OCI-LY3 (cell line): ENCODE measurements at regions not wholly inside any gene's neighbourhood (a gene's known extent, or its start where the extent isn't known, plus 50 kb on each side); places are given as distances from the start of the nearest gene placed in this dataset.

Source experiments
- H2AFZ ChIP-seq: fragments of 200-600, 300-600 bp; shearing (Covaris generic); 2 replicates; pipeline ENCODE4 v1.6.0; 2014; ENCODE audit warnings: antibody characterized with exemption, low read depth, low read length
- H3K27ac ChIP-seq: fragments of 200-600, 300-600 bp; sonication (generic); 2 replicates; pipeline ENCODE4 v1.5.1; 2014; ENCODE audit warnings: mild to moderate bottlenecking, low read length, moderate library complexity, mixed read lengths
- H3K27me3 ChIP-seq: fragments of 200-600, 300-600 bp; sonication (generic); 2 replicates; pipeline ENCODE4 v1.6.1; 2014; ENCODE audit warnings: low read depth, low read length, mixed read lengths
- H3K36me3 ChIP-seq: fragments of 200-600, 300-600 bp; sonication (generic); replicated peaks from 2 replicates; pipeline ENCODE3; 2014; ENCODE audit warnings: low read depth, low read length, mixed read lengths
- H3K4me1 ChIP-seq: fragments of 300-600, 200-600 bp; sonication (generic); 2 replicates; pipeline ENCODE4 v1.6.1; 2014; ENCODE audit warnings: low read length, mixed read lengths
- H3K4me2 ChIP-seq: fragments of 200-600, 300-600 bp; sonication (generic); 2 replicates; pipeline ENCODE4 v1.6.1; 2014; ENCODE audit warnings: low read length, mixed read lengths
- H3K4me3 ChIP-seq: fragments of 300-600, 200-600 bp; sonication (generic); 2 replicates; pipeline ENCODE4 v1.5.1; 2014; ENCODE audit warnings: antibody characterized with exemption, mild to moderate bottlenecking, low read length, moderate library complexity
- H3K79me2 ChIP-seq: fragments of 300-600, 200-600 bp; shearing (Covaris generic); 2 replicates; pipeline ENCODE4 v1.6.1; 2014; ENCODE audit warnings: mild to moderate bottlenecking, low read length, mixed read lengths
- H3K9ac ChIP-seq: fragments of 300-600, 200-600 bp; shearing (Covaris generic); 2 replicates; pipeline ENCODE4 v1.6.0; 2014; ENCODE audit warnings: mild to moderate bottlenecking, low read length, moderate library complexity
- H3K9me3 ChIP-seq: fragments of 200-600, 300-600 bp; shearing (Covaris generic); 2 replicates; pipeline ENCODE4 v1.6.1; 2014; ENCODE audit warnings: low read length, mixed read lengths; ENCODE audit not compliant: insufficient read depth
- H4K20me1 ChIP-seq: fragments of 200-600, 300-600 bp; sonication (generic); 2 replicates; pipeline ENCODE4 v1.6.1; 2016; ENCODE audit warnings: low read length, mixed read lengths; ENCODE audit not compliant: insufficient read depth
- CTCF ChIP-seq: fragments of 200-600, 300-600 bp; sonication (generic); IDR thresholded peaks from 2 replicates; pipeline ENCODE4 v1.5.1; 2014; ENCODE audit warnings: antibody characterized with exemption, low read length, low read depth
- EZH2phosphoT487 ChIP-seq: fragments of 200-600 bp; shearing (Covaris generic); IDR thresholded peaks from 2 replicates; pipeline ENCODE4 v1.6.1; 2018; ENCODE audit warnings: antibody characterized with exemption, mixed run types, low read depth

- no peak overlapping the region for H3K27ac ChIP-seq
- TF ChIP-seq EZH2phosphoT487 (no peak), CTCF (no peak)
- H3K9ac ChIP-seq = no peak overlapping the region
- H3K79me2 ChIP-seq = no peaks in the 10 kb centered on the region
- H2AFZ ChIP-seq = no peak overlapping the region
- H3K4me3 ChIP-seq = no peak overlapping the region
- H3K4me1 ChIP-seq = no peaks in the 10 kb centered on the region
- H3K36me3 ChIP-seq = no peaks in the 10 kb centered on the region
- H3K27me3 ChIP-seq = peaks cover 8% of the 10 kb centered on the region; the same call in 1 of the 2 replicates
- no peak overlapping the region for H3K4me2 ChIP-seq
- no peaks in the 10 kb centered on the region for H3K9me3 ChIP-seq
- H4K20me1 ChIP-seq = no peaks in the 10 kb centered on the region
These were observed 271.8 kb downstream of the GLI2 start for GRCh38 chr2:121007490-121007853.

- peak; percentile 40 for TF ChIP-seq CTCF
- TF ChIP-seq EZH2phosphoT487 = no peak
- no peak overlapping the region for H2AFZ ChIP-seq
- no peak overlapping the region for H3K4me3 ChIP-seq
- no peaks in the 10 kb centered on the region for H3K9me3 ChIP-seq
- no peaks in the 10 kb centered on the region for H3K36me3 ChIP-seq
- H3K9ac ChIP-seq = no peak overlapping the region
- no peaks in the 10 kb centered on the region for H4K20me1 ChIP-seq
- no peaks in the 10 kb centered on the region for H3K79me2 ChIP-seq
- H3K27me3 ChIP-seq = peaks cover 12% of the 10 kb centered on the region; the same call in 1 of the 2 replicates
- no peak overlapping the region for H3K4me2 ChIP-seq
- no peak overlapping the region for H3K27ac ChIP-seq
- H3K4me1 ChIP-seq = no peaks in the 10 kb centered on the region
These were observed 273.3 kb downstream of the GLI2 start for GRCh38 chr2:121008975-121009374.

GRCh38 chr2:121010998-121011397, 274.0 kb downstream of the TFCP2L1 start:
- H4K20me1 ChIP-seq = no peaks in the 10 kb centered on the region

GRCh38 chr2:121014876-121015275, 270.1 kb downstream of the TFCP2L1 start:
- no peak overlapping the region for H3K27ac ChIP-seq
- H2AFZ ChIP-seq = no peak overlapping the region
- no peak overlapping the region for H3K4me2 ChIP-seq

More at GRCh38 chr2:121010998-121011397, 274.0 kb downstream of the TFCP2L1 start:
- Histone ChIP-seq H3K4me2 (no peak overlapping the region), H3K9ac (no peak overlapping the region), H3K36me3 (no peaks in the 10 kb centered on the region), H3K4me1 (no peaks in the 10 kb centered on the region), H3K79me2 (no peaks in the 10 kb centered on the region), H3K9me3 (no peaks in the 10 kb centered on the region), H3K27me3 (peaks cover 14% of the 10 kb centered on the region; the same call in 1 of the 2 replicates), H3K27ac (no peak overlapping the region), H3K4me3 (no peak overlapping the region), H2AFZ (no peak overlapping the region)
- TF ChIP-seq EZH2phosphoT487 (no peak), CTCF (no peak)

More at GRCh38 chr2:121014876-121015275, 270.1 kb downstream of the TFCP2L1 start:
- Histone ChIP-seq H4K20me1 (no peaks in the 10 kb centered on the region), H3K27me3 (peaks cover 9% of the 10 kb centered on the region; the same call in 1 of the 2 replicates), H3K9me3 (no peaks in the 10 kb centered on the region), H3K9ac (no peak overlapping the region), H3K79me2 (no peaks in the 10 kb centered on the region), H3K4me3 (no peak overlapping the region), H3K36me3 (no peaks in the 10 kb centered on the region), H3K4me1 (no peaks in the 10 kb centered on the region)
- TF ChIP-seq CTCF (no peak), EZH2phosphoT487 (no peak)
